Tibial nerve (tissue), 4 donors: ENCODE measurements at regions not wholly inside any gene's neighbourhood (a gene's known extent, or its start where the extent isn't known, plus 50 kb on each side); places are given as distances from the start of the nearest gene placed in this dataset.

Experiments
- EP300 ChIP-seq, 2 donors: sonication (generic); formaldehyde crosslinking; IDR thresholded peaks; one replicate each; pipeline ENCODE4 v1.6.1; 2017; ENCODE audit warnings: antibody characterized with exemption in 2 of 2, mild to moderate bottlenecking in 1 of 2
- POLR2A ChIP-seq, 2 donors: fragments of 450-650 bp; IDR thresholded peaks; one replicate each; pipeline ENCODE4 v1.6.1; 2017; ENCODE audit warnings: antibody characterized with exemption in 2 of 2, mild to moderate bottlenecking in 2 of 2, moderate library complexity in 2 of 2
- TF ChIP-seq, protein P1 (sequence below), 5 experiments: fragments of 200-600 bp in 3 of 5; fragments of 450-650 bp in 2 of 5; sonication (generic) in 3 of 5; IDR thresholded peaks; one replicate each; pipeline ENCODE4 v1.5.1; 2016 to 2019; ENCODE audit warnings: antibody characterized with exemption in 5 of 5, mild to moderate bottlenecking in 3 of 5, moderate library complexity in 2 of 5

DNA sequence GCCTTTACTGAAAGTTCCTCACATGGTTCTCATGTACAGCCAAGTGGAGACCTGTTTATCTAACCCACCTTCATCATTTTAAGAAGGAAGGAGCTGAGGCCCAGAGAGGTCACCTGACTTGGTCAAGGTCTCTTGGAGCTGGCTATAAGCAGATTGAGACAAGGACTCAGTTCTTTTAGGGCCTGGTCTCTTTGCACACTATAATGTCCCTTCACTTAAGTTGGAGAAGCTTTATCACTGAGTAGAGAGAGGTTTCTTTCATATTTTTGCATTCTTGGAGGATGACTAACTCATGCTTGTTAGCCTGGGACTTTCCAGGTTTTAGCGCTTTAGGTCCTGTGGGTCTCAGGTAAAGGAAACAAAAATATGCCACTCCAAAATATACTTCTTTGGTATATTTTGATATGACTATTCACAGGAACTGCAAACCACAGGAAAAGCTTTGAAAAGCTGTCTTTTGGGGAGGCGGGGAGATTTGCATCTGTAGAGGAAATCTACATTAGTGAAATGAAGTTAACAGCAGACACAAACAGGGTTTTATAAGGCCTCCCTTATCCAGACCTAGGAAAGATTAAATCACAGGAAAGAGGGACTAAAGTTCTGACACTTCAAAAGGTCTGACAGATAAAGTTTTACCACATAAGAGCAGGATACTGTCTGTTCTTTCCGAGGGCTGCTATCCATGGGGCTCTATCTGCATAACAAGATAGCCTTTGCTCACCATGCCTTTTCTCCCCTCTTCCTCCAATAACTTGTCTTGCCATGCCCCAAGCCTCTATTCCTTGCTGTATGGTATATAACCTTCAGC is 95.8 kb upstream of the ANKRD55 start:
- TF ChIP-seq, protein P1, sequence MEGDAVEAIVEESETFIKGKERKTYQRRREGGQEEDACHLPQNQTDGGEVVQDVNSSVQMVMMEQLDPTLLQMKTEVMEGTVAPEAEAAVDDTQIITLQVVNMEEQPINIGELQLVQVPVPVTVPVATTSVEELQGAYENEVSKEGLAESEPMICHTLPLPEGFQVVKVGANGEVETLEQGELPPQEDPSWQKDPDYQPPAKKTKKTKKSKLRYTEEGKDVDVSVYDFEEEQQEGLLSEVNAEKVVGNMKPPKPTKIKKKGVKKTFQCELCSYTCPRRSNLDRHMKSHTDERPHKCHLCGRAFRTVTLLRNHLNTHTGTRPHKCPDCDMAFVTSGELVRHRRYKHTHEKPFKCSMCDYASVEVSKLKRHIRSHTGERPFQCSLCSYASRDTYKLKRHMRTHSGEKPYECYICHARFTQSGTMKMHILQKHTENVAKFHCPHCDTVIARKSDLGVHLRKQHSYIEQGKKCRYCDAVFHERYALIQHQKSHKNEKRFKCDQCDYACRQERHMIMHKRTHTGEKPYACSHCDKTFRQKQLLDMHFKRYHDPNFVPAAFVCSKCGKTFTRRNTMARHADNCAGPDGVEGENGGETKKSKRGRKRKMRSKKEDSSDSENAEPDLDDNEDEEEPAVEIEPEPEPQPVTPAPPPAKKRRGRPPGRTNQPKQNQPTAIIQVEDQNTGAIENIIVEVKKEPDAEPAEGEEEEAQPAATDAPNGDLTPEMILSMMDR (IDR thresholded peaks at IDR 0.05), result no peak
- TF ChIP-seq EP300 (IDR thresholded peaks at IDR 0.05), result no peak
- TF ChIP-seq POLR2A (IDR thresholded peaks at IDR 0.05), result no peak
